Germinal center (tissue), 1 donor: ENCODE measurements at regions not wholly inside any gene's neighbourhood (a gene's known extent, or its start where the extent isn't known, plus 50 kb on each side); places are given as distances from the start of the nearest gene placed in this dataset.
A peak's percentile ranks its signal among the peaks of the same experiment; 100 is the strongest.

Experiments
- DNase-seq: peaks from one replicate; pipeline ENCODE4 v3.0.0; 2012; ENCODE audit warnings: mixed read lengths, low spot score

GRCh38 chr10:123559066-123559822 is 106.9 kb upstream of the GPR26 start:
- DNase-seq: peak; percentile 77

DNA sequence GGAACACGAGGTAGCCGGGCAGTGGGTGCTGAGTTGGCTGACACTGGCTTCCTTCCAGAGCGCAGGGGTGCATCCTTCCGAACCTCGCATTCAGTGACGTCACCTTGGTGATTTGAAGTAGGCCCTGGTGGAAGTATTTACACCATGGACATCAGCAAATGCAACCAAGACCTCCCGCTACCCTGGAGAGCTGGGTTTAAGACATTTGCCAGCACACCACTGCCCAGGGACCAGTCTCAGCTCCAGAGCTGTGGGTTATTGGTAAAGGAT is 106.4 kb upstream of the GPR26 start:
- DNase-seq: no peak

GRCh38 chr10:123560301-123561140 is 105.6 kb upstream of the GPR26 start:
- DNase-seq: no peak

DNA sequence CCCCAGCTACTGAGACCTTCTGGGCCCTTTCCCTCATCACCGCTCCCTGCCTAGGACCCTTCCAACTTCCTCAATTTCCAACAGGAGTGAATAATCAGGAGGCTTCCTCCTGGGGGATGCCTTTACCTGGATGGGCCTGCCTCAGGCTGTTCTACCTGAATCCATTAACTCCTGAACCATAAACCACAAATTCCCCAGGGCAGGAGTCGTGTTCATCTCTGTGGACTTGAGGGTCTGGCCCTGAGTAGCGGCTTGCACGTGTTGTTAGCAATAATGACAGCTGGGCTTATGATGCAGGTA is 105.1 kb upstream of the GPR26 start:
- DNase-seq: no peak

GRCh38 chr10:123562387-123562786 is 103.8 kb upstream of the GPR26 start:
- no peak for DNase-seq

DNA sequence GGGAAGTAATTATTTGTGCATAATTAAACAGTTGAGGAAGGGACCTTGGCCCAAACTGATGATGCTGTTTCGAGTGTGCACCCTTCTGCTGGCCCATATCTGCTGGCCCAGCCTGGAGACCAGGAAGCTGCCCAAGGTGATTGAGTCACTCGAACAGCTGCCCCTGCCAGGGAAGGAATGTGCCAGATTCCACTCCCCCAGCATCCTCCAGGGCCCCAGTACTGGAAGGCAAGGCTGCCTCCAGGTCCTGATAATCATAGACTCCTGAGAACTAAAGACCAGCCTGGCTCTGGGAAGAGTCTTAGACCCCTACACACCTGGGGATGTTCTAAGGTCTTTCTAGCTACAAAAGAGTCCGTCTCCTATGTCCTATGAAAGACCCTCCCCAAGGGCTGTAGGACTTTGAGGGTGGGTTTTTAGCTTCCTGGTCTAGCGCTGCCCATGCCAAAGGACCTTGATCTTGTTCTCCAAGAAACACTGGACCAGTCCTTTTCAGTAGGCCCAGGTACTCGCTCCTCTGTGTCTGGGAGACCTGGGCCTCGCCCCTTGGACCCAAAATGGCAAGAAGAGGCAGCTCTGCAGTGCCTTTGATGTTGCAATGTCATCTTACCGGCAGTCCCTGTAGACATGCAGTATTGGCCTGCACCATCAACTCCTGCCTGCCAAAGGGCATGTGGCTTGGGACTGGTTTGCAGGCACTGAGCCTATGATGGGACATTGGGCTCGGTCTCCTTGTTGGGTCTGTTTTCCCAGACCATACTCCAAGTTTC is 103.2 kb upstream of the GPR26 start:
- no peak for DNase-seq

DNA sequence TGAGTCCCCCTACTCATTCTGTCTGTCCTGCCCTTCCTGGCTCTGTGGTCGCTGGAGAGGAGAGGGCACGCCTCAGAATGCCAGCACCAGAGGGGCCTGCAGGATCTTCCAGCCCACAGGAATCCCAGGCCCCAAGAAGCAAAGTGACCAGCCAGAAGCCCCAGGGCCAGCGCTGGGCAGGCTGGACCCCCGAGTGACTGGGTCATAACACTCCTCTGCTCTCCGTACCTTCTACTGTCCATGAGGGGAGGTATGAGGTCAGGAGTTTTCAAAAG is 102.6 kb upstream of the GPR26 start:
- no peak for DNase-seq

GRCh38 chr10:123563994-123564393 is 102.2 kb upstream of the GPR26 start:
- no peak for DNase-seq

- DNase-seq: no peak
Observed at GRCh38 chr10:123564631-123565030, 101.5 kb upstream of the GPR26 start.

DNA sequence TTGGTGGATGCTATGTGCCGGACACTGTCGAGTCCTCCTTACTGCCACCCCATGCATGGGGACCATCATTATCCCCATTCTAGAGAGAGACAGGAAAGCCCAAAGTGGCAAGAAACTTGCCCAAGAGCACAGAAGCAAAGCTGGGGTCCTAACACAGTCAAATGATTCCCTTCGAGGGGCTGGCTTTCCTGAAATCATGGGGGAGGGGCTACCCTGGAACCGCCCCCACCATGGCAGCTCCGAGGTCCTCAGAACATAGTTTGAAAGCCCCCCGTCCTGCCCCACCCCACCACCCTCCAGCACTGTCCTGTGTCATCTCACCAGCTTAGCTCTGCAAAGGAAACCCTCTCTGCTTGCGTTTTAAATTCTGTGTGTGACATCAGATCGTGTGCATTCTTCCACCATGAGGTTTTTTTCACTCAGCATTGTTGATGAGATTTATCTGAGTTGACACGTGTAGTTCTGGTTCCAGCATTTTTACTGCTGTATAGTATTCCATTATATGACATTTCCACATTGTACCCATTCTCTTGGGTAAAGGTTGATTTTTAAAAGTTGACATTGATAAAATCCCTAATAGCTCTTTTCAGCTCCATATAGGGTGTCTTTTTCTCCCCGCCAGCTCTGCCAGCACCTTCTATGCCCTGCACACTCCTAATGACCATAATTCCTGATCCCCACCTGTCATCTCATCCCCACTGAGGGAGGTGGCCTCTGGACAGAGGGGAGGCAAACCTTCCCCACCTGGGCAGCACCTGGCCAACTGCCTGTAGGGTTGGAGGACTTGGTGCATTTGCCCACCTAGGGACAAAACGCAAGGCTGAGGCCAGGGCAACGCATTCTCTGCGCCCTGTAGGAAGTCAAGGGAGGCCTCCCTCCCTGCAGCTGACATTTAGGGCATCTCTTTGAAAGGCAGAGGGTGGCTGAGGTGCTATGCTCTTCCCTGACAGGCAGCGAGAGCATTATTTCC is 100.2 kb upstream of the GPR26 start:
- DNase-seq: no peak

- no peak for DNase-seq
Observed at GRCh38 chr10:123567984-123568739, 98.0 kb upstream of the GPR26 start.

DNA sequence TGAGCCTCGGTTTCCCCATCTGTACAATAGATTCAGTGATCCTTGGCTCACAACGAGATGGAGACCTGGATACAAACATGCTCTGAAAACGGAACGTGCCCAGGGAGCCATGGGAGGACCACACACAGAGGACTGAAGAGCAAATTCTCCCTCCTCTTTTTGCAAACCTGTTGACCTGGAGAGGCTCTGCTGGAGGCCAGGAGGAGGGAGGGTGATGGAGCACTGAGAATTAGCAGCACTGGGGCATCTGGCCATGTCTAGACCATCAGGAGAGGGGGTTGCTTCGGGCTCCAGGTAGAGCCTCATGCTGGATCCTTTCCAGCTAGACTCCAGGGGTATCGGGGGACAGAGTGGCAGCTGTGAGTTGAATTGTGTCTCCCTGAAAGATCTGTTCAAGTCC is 97.4 kb upstream of the GPR26 start:
- DNase-seq: no peak

DNA sequence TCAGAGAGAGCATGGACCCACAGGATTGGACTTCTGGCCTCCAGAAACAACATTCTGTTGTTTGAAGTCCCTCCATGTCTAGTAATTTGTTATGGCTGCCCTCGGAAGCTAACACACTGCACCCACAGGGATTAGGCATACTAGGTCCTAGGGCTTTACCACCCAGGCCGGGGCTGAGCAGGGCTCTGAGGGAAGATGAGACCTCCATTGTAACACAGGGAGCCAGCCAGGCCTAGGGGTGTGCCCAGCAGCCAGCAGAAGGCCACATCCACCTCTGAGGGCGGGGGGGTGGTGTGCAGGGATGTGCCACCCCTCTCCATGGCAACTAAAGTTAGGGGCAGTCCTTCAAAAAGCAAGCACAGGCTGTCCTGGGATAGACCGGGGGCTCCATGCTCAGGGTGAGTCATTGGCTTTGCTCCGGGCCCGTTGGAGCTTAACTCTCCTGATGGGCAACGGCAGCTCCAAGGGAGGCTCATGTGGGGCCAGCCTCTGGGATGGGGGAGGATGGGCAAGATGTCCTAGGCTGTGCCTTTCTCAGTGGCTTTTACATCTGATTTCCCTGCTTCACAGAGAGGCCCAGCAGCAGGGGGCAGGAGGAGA is 96.6 kb upstream of the GPR26 start:
- DNase-seq: no peak

DNA sequence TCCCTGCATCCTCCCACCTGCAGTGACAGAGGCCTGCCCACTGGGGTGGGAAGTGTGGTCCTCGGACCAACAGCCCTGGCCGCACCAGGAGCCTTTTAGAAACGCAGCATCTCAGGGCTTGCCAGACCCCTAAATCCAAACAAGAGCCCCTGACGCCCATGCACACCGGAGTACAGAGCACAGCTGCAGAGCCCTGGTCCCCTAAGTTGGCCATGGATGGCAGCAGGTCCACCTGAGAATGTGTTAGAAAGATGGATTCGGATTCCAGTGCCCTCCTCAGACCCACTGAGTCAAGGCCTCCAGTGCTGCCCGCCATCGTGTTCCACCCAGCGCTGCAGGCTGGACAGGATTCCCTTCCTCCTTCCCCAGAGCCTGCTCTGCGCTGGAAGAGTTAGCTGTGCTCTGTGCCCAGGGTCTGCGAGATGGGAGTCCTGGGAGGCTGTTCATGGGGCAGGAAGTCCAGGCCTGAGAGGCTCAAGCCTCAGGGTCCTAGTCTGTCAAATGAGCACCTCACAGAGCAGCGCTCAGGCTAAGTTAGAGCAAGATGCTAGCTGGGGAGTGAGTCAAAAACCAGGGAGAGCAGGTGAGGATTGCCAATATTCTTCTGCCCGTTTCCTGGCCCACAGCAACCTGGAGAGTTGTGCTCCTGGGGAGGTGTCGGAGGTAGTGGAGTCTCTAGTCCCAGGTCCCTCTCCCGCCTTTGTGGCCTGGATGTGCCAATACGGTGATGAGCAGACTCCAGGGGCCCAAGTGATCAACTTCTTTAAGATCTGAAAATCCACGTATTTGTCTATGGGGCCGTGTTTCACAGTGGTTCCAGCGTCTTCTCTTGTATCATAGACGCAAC is 95.9 kb upstream of the GPR26 start:
- DNase-seq: no peak

DNA sequence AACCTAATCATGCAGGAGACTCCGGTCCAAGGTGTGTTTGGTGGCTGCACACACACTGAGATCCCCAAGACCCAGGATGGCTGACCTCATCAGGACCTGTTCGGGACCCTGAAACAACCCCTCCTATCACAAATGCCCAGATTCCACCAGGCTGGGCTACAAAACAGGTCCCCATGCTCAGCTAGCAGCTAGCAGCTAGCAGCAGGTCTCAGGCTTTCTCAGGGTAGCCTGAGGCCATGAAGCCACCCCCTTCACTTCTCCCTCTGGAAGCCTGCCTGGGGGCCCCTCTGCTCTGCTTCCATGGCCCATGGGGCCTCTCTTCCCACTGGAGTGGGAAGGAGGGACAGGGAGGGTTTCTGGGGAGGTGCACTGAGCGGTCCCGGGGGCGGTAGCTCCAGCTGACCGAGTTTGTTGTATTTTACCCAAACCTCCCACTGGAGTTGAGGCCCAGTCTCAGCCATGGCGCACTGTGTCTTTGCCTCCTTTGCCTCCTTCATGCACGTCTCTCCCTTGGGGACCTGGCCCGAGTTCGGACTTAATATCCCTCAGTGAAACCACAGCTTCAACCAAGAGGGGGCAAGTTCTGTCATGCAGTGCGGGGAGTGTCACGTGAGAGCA is 95.1 kb upstream of the GPR26 start:
- no peak for DNase-seq

GRCh38 chr10:123571978-123572377 is 94.2 kb upstream of the GPR26 start:
- no peak for DNase-seq

GRCh38 chr10:123573236-123574108 is 92.7 kb upstream of the GPR26 start:
- DNase-seq: peak; percentile 57

DNA sequence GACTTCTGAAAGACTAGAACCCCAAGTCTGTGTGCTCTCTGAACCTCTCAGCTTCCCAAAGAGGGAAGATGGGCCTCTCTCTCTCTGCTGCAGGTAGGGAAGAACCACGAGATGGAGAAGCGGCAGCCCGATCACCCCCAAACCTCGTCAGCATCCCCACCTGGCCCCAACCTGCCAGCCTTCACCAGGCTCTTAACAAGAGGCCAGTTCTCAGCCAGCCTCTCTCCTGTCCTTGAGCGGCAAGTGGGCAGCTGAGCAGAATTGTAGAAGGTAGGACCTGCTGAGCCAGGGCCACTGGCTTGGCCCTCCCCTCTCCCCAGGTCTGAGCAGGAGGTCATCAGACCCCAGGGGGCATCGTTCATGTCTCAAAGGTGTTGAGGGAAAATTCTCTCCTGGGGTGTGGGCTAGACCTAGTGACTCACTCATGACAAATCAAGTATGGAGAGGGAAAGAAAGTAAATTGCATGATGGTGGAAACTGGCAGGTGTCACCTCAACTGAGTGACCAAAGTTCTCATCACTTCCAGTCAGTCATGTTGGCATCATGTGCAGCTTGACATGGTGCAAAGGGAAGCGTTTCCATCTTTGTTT is 92.0 kb upstream of the GPR26 start:
- DNase-seq: no peak
